SH-SY5Y (cell line): ENCODE measurements at regions not wholly inside any gene's neighbourhood (a gene's known extent, or its start where the extent isn't known, plus 50 kb on each side); places are given as distances from the start of the nearest gene placed in this dataset.

ENCODE experiments used
- GATA2 ChIP-seq: IDR thresholded peaks from 2 replicates; pipeline ENCODE4 v1.6.1; 2011; ENCODE audit warnings: mild to moderate bottlenecking, low read depth, low read length
- GATA3 ChIP-seq: IDR thresholded peaks from 2 replicates; pipeline ENCODE4 v1.6.1; 2011; ENCODE audit warnings: low read depth, mild to moderate bottlenecking, low read length, moderate library complexity

GRCh38 chr7:4470246-4470645, 211.8 kb upstream of the FOXK1 start:
- no peak for TF ChIP-seq GATA2
- no peak for TF ChIP-seq GATA3
